Ishikawa (cell line): ENCODE measurements at regions not wholly inside any gene's neighbourhood (a gene's known extent, or its start where the extent isn't known, plus 50 kb on each side); places are given as distances from the start of the nearest gene placed in this dataset.

Experiments
- CEBPB ChIP-seq: IDR thresholded peaks from 2 replicates; pipeline ENCODE4 v1.6.1; 2012
- CREB1 ChIP-seq: IDR thresholded peaks from 2 replicates; pipeline ENCODE4 v1.6.1; 2012; ENCODE audit warnings: low read depth
- EGR1 ChIP-seq: IDR thresholded peaks from 2 replicates; pipeline ENCODE4 v1.6.1; 2012
- EP300 ChIP-seq: IDR thresholded peaks from 2 replicates; pipeline ENCODE4 v1.6.1; 2012; ENCODE audit warnings: borderline replicate concordance
- FOXM1 ChIP-seq: IDR thresholded peaks from 2 replicates; pipeline ENCODE4 v1.6.1; 2012; ENCODE audit warnings: low read depth, borderline replicate concordance
- NFIC ChIP-seq: IDR thresholded peaks from 2 replicates; pipeline ENCODE4 v1.6.1; 2012
- RAD21 ChIP-seq: IDR thresholded peaks from 2 replicates; pipeline ENCODE4 v1.6.1; 2012; ENCODE audit warnings: low read depth
- TAF1 ChIP-seq: IDR thresholded peaks from 2 replicates; pipeline ENCODE4 v1.6.1; 2012; ENCODE audit warnings: low read depth, mild to moderate bottlenecking
- TCF12 ChIP-seq: IDR thresholded peaks from 2 replicates; pipeline ENCODE4 v1.6.1; 2012; ENCODE audit warnings: low read depth
- TEAD4 ChIP-seq: IDR thresholded peaks from 2 replicates; pipeline ENCODE4 v1.6.1; 2012
- YY1 ChIP-seq: IDR thresholded peaks from 2 replicates; pipeline ENCODE4 v1.6.1; 2012; ENCODE audit warnings: low read depth
- ZBTB7A ChIP-seq: IDR thresholded peaks from 2 replicates; pipeline ENCODE4 v1.6.1; 2012; ENCODE audit warnings: low read depth
- TF ChIP-seq, protein P1 (sequence below): IDR thresholded peaks from 2 replicates; pipeline ENCODE4 v1.6.1; 2012
- TF ChIP-seq, protein P2 (sequence below): IDR thresholded peaks from 2 replicates; pipeline ENCODE4 v1.6.1; 2012; ENCODE audit warnings: low read depth, mild to moderate bottlenecking
- TF ChIP-seq, protein P3 (sequence below): IDR thresholded peaks from 2 replicates; pipeline ENCODE4 v1.6.1; 2012

DNA sequence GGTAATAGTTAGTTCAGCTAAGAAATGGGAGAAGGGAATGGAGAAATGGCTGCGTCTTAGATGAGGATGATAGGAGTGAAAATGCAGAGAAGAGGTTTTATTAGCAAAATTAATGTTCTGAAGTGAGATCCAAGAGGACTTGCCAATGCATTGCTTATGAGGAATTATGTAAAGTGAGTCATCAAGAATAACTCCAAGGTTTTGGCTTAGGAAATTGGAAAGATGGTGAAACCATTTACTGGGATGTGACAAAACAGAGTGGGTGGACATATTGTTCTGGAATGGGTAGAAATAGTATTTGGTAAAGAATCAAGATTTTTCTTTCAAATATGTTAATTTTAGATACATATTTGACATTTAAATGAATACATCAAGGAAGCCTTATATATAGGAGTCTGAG, 306.6 kb upstream of the CYRIA start:
- no peak for TF ChIP-seq RAD21

DNA sequence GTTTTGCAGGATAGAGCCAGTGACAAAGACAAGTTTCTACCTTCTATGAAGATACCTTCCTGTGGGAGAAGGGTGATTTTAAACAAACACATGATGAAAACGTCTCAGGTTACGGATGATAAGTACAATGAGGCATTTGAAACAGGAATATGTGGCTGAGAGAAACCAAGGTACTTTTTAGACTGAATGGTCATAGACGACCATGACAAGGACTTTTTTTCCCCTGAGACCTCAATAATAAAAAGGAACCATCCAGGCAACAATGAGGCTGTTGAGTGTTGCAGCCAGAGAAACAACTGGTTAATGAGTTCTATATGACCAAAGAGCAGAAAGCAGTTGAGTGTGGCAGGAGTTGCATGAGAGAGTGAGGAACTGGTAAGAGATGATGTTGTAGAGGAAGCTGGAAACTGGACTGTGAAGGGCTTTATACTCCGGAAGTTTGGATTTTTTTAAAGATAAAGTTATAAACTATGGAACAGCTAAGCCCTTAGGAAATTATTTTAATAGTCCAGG, 306.1 kb upstream of the CYRIA start:
- TF ChIP-seq RAD21 (no peak), NFIC (no peak), EP300 (no peak), YY1 (no peak), TCF12 (no peak), ZBTB7A (no peak), CREB1 (no peak), FOXM1 (no peak), CEBPB (no peak)
- TF ChIP-seq, protein P1, sequence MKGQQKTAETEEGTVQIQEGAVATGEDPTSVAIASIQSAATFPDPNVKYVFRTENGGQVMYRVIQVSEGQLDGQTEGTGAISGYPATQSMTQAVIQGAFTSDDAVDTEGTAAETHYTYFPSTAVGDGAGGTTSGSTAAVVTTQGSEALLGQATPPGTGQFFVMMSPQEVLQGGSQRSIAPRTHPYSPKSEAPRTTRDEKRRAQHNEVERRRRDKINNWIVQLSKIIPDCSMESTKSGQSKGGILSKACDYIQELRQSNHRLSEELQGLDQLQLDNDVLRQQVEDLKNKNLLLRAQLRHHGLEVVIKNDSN, result no peak

DNA sequence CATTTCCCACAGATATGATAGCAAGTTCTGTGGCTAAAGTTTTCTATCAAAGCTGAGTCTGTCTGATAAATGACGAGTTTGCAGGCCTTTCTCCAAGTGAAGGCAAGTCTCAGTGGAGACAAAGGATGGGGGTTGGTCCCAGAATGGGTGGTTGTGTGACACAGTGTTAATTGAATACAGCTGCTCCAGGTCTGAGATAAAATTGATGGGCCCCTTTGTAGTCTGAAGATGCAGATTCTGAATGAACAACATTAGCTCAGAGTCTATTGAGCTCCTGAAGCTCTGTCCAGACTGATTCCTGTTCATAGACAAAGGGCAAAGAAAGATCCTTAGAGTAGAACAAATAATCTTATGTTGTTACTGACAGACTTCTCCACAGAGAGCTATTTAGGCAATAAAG, 296.9 kb upstream of the CYRIA start:
- TF ChIP-seq, protein P2, sequence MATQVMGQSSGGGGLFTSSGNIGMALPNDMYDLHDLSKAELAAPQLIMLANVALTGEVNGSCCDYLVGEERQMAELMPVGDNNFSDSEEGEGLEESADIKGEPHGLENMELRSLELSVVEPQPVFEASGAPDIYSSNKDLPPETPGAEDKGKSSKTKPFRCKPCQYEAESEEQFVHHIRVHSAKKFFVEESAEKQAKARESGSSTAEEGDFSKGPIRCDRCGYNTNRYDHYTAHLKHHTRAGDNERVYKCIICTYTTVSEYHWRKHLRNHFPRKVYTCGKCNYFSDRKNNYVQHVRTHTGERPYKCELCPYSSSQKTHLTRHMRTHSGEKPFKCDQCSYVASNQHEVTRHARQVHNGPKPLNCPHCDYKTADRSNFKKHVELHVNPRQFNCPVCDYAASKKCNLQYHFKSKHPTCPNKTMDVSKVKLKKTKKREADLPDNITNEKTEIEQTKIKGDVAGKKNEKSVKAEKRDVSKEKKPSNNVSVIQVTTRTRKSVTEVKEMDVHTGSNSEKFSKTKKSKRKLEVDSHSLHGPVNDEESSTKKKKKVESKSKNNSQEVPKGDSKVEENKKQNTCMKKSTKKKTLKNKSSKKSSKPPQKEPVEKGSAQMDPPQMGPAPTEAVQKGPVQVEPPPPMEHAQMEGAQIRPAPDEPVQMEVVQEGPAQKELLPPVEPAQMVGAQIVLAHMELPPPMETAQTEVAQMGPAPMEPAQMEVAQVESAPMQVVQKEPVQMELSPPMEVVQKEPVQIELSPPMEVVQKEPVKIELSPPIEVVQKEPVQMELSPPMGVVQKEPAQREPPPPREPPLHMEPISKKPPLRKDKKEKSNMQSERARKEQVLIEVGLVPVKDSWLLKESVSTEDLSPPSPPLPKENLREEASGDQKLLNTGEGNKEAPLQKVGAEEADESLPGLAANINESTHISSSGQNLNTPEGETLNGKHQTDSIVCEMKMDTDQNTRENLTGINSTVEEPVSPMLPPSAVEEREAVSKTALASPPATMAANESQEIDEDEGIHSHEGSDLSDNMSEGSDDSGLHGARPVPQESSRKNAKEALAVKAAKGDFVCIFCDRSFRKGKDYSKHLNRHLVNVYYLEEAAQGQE, result no peak
- TF ChIP-seq YY1, result no peak
- TF ChIP-seq CEBPB, result no peak
- no peak for TF ChIP-seq ZBTB7A
- TF ChIP-seq, protein P3, sequence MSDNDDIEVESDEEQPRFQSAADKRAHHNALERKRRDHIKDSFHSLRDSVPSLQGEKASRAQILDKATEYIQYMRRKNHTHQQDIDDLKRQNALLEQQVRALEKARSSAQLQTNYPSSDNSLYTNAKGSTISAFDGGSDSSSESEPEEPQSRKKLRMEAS, result no peak
- TF ChIP-seq EP300, result no peak
- no peak for TF ChIP-seq TCF12
- no peak for TF ChIP-seq CREB1
- TF ChIP-seq TAF1, result no peak
- TF ChIP-seq, protein P1, result no peak
- TF ChIP-seq NFIC, result no peak
- TF ChIP-seq FOXM1, result no peak
- no peak for TF ChIP-seq EGR1

DNA sequence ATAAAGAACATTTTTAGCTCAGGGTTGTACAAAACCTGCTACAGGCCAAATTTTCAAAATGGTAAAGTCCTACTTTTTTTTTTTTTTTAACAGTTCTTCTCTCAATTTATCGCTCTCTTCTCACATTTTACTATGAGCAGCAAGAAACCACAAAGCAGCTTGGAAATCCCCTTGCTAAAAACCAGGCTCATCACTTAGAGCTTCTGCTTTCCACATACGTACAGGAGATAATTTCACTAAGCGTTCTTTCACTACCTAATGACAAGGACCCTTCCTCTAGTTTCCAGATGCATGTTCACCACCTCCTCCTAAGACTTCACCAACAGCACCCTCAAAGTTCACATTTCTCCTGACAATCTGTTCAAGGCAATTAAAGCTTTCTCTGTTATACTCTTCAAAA, 294.9 kb upstream of the CYRIA start:
- no peak for TF ChIP-seq YY1
- TF ChIP-seq, protein P1, result no peak
- no peak for TF ChIP-seq EGR1
- TF ChIP-seq CREB1, result no peak
- no peak for TF ChIP-seq CEBPB
- no peak for TF ChIP-seq TEAD4
- TF ChIP-seq, protein P3, result no peak
- TF ChIP-seq, protein P2, result no peak
- no peak for TF ChIP-seq EP300
- no peak for TF ChIP-seq NFIC
- TF ChIP-seq ZBTB7A, result no peak
- TF ChIP-seq FOXM1, result no peak
- TF ChIP-seq RAD21, result no peak

DNA sequence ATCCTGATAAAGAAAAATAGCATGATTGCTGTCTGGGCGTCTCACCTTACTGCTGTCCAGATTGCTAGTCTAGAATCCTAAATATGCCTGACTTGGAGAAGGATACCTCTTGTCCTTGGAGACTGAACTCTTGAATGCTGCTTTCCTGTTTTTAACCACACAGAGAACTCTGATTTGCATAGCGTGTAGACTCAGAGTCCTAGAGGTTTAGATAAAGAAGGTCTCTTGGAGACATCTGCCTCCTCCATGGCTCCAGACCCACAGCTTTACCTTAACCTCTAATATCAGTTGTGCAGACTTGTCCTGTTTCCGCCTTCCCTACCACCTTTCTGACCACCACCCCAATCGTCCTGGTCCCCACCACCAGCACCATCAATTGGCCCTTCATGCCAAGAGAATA, 292.6 kb upstream of the CYRIA start:
- TF ChIP-seq, protein P3, result no peak
- TF ChIP-seq, protein P2, result no peak
- no peak for TF ChIP-seq CEBPB
